ENCODE measurements at regions not wholly inside any gene's neighbourhood (a gene's known extent, or its start where the extent isn't known, plus 50 kb on each side); places are given as distances from the start of the nearest gene placed in this dataset.
"Not testable (repeated sequence)": the region's sequence is repeated elsewhere in the genome, so short reads cannot be mapped to it uniquely, and the experiment has no call there.

- H2BK15ac ChIP-seq (ENCODE audit: low read depth, low read length); H3K9ac ChIP-seq (ENCODE audit: low read depth, low read length); H3K27me3 ChIP-seq (ENCODE audit: control insufficient read depth, insufficient read depth, low read length); H3K23ac ChIP-seq (ENCODE audit: low read depth, low read length); H2AFZ ChIP-seq (replicated peaks; ENCODE audit: low read length, poor library complexity); DNase-seq; H2BK20ac ChIP-seq (ENCODE audit: low read depth, low read length); H3K4ac ChIP-seq (ENCODE audit: low read depth, low read length); H4K8ac ChIP-seq (ENCODE audit: low read depth in 2 of 2, low read length in 2 of 2); H3K4me1 ChIP-seq (ENCODE audit: control insufficient read depth, insufficient read depth, low read length); H4K5ac ChIP-seq (ENCODE audit: low read depth, low read length); H3K36me3 ChIP-seq (ENCODE audit: control insufficient read depth, insufficient read depth, low read length); H4K20me1 ChIP-seq (ENCODE audit: insufficient read depth, low read length); H2AK9ac ChIP-seq (replicated peaks; ENCODE audit: low read depth, low read length, poor library complexity); H3K9me3 ChIP-seq (ENCODE audit: control insufficient read depth, insufficient read depth, low read length); CTCF ChIA-PET; H3K79me1 ChIP-seq (ENCODE audit: low read depth in 1 of 2, low read length in 2 of 2); H3K27ac ChIP-seq (ENCODE audit: insufficient read depth, low read length); H3K9me1 ChIP-seq (ENCODE audit: insufficient read depth, low read length); H3K56ac ChIP-seq (ENCODE audit: extremely low read depth, insufficient read depth, low read length); H3K4me2 ChIP-seq (ENCODE audit: low read depth, low read length); ATAC-seq (ENCODE audit: low read depth); in situ Hi-C loops (cut with MboI; ENCODE audit: low sequenced_read_pairs); H3K4me3 ChIP-seq (ENCODE audit: insufficient read depth, low read depth, low read length); dilution Hi-C loops (cut with HindIII; ENCODE audit: low sequenced_read_pairs, unreplicated experiment); H2BK120ac ChIP-seq (ENCODE audit: low read depth, low read length); BruUV-seq (replicated peaks); H4K91ac ChIP-seq (ENCODE audit: insufficient read depth, low read depth, low read length); H2AK5ac ChIP-seq (ENCODE audit: low read depth, low read length); H3K18ac ChIP-seq (ENCODE audit: low read depth, low read length); intact Hi-C loops (cut with micrococcal nuclease); H2BK5ac ChIP-seq (ENCODE audit: low read depth, low read length, poor library complexity, severe bottlenecking); POLR2A ChIA-PET (ENCODE audit: unreplicated experiment); H3K14ac ChIP-seq (replicated peaks; ENCODE audit: low read depth, low read length): not testable (repeated sequence)
- 75% methylated on average over 2 of the region's 7 CpGs; no CpG with 5 or more reads in 1 of the 2 experiments for WGBS, 2 experiments (ENCODE audit: extremely low coverage in 2 of 2, insufficient read length in 1 of 2)
Measured at GRCh38 chr12:9411616-9412268, 196.0 kb downstream of the KLRB1 start.

DNA sequence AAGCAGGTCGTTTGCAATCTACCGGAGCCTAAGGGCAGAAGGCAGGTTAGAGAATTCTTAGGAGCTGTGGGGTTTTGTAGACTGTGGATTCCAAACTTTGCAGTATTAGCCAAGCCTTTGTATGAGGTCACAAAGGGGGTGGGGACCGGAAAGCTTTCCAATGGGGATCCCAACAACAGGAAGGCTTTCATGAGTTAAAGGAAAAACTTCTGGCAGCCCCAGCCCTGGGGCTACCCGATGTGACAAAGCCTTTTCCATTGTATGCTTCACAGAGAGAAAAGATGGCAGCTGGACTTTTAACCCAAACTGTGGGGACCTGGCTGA, 199.2 kb upstream of the PZP start:
- H3K79me1 ChIP-seq (ENCODE audit: low read depth in 1 of 2, low read length in 2 of 2); H3K36me3 ChIP-seq (ENCODE audit: control insufficient read depth, insufficient read depth, low read length); H2AK9ac ChIP-seq (replicated peaks; ENCODE audit: low read depth, low read length, poor library complexity); H3K9ac ChIP-seq (ENCODE audit: low read depth, low read length); H3K9me3 ChIP-seq (ENCODE audit: control insufficient read depth, insufficient read depth, low read length); H3K27ac ChIP-seq (ENCODE audit: insufficient read depth, low read length); CTCF ChIA-PET; H3K56ac ChIP-seq (ENCODE audit: extremely low read depth, insufficient read depth, low read length); H3K18ac ChIP-seq (ENCODE audit: low read depth, low read length); H3K4ac ChIP-seq (ENCODE audit: low read depth, low read length); H4K20me1 ChIP-seq (ENCODE audit: insufficient read depth, low read length); BruUV-seq (replicated peaks); H2AFZ ChIP-seq (replicated peaks; ENCODE audit: low read length, poor library complexity); POLR2A ChIA-PET (ENCODE audit: unreplicated experiment); H2BK5ac ChIP-seq (ENCODE audit: low read depth, low read length, poor library complexity, severe bottlenecking); H3K27me3 ChIP-seq (ENCODE audit: control insufficient read depth, insufficient read depth, low read length); H2BK120ac ChIP-seq (ENCODE audit: low read depth, low read length); H4K5ac ChIP-seq (ENCODE audit: low read depth, low read length); intact Hi-C loops (cut with micrococcal nuclease); in situ Hi-C loops (cut with MboI; ENCODE audit: low sequenced_read_pairs); DNase-seq; H2BK15ac ChIP-seq (ENCODE audit: low read depth, low read length); H3K4me3 ChIP-seq (ENCODE audit: insufficient read depth, low read depth, low read length); H3K4me2 ChIP-seq (ENCODE audit: low read depth, low read length); dilution Hi-C loops (cut with HindIII; ENCODE audit: low sequenced_read_pairs, unreplicated experiment); H4K8ac ChIP-seq (ENCODE audit: low read depth in 2 of 2, low read length in 2 of 2); H3K23ac ChIP-seq (ENCODE audit: low read depth, low read length); H3K14ac ChIP-seq (replicated peaks; ENCODE audit: low read depth, low read length); ATAC-seq (ENCODE audit: low read depth); H4K91ac ChIP-seq (ENCODE audit: insufficient read depth, low read depth, low read length); H2BK20ac ChIP-seq (ENCODE audit: low read depth, low read length); H3K4me1 ChIP-seq (ENCODE audit: control insufficient read depth, insufficient read depth, low read length); H3K9me1 ChIP-seq (ENCODE audit: insufficient read depth, low read length); H2AK5ac ChIP-seq (ENCODE audit: low read depth, low read length): not testable (repeated sequence)
- WGBS, 2 experiments (ENCODE audit: extremely low coverage in 2 of 2, insufficient read length in 1 of 2) = 45% methylated on average over 2 of the region's 4 CpGs; no CpG with 5 or more reads in 1 of the 2 experiments
